NCI-H226 (cell line): ENCODE measurements at regions not wholly inside any gene's neighbourhood (a gene's known extent, or its start where the extent isn't known, plus 50 kb on each side); places are given as distances from the start of the nearest gene placed in this dataset.

Source experiments
- DNase-seq: peaks from one replicate; pipeline ENCODE4 v3.0.0-alpha.2; 2015

GRCh38 chr6:92942549-92942948 is 476.8 kb downstream of the EPHA7 start:
- no peak for DNase-seq

- no peak for DNase-seq
Observed at GRCh38 chr6:92934625-92935024, 484.7 kb downstream of the EPHA7 start.

DNA sequence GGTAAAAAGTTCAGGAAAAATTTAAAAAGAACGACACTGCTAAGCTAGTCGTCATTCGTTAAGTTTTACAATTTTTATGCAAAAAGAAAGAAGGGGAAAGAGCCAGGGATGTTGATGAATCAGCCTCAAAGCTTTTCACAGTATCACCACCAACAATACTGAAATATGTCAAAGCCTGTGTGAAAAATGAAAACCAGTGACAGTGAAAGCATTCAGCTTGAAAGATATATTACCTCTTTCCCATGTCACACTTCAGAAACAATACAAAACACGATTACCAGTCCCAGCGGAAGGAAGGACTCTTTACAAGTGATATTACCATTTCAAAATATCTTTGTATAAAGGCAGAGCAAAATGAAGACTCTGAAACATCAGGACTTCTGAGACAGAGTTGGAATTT is 489.2 kb downstream of the EPHA7 start:
- no peak for DNase-seq

- DNase-seq = no peak
Observed at GRCh38 chr6:92922216-92922806, 497.0 kb downstream of the EPHA7 start.

DNA sequence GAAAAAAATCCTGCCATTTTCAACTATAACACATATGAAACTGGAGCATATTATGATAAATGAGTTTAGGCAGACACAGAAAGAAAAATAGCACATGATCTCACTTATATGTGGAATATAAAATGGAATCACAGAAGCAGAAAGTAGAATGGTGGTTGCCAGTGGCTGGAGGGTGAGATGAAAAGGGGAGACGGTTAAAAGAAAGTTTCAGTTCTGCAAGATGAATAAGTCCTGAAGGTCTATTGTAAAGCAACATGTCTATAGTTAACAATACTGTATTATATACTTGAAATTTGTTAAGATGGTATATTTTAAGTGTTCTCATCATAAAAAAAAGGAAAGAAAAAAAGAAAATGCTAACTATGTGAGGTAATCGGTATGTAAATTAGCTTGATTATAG is 503.9 kb downstream of the EPHA7 start:
- DNase-seq = no peak

DNA sequence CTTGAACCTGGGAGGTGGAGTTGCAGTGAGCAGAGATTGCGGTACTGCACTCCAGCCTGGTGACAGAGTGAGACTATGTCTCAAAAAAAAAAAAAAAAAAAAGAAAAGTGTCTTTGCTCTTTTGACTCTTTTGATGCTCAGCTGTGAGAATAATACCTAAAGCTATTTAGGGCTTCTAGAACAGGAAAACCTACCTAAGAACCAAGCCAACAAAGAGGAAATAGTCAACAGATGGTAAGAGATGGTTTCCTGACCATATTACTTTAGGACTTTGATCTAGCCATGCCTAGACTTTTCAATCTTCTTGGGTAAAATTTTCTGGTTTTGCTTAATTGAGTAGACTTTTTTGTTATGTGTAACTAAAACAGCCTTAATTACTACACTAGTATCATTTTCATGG is 508.1 kb downstream of the EPHA7 start:
- DNase-seq = no peak

DNA sequence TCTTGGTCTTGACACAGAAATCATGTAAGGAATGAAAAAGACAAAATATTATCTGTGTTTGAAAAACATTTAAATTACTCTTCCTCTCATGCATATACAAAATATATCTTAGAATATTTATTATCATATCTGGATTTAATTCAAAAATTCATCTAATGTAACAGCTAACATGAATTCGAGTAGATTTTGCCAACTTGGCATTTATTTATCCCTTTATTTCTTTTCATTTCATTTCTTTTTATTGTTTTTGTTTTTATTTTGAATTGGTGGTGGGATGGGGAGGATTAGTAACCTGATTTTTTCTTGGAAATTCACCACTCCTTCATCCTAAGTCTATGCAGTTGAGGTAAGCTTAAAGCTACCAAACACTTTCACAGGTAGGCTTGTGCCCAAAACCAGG is 508.7 kb downstream of the EPHA7 start:
- no peak for DNase-seq

DNA sequence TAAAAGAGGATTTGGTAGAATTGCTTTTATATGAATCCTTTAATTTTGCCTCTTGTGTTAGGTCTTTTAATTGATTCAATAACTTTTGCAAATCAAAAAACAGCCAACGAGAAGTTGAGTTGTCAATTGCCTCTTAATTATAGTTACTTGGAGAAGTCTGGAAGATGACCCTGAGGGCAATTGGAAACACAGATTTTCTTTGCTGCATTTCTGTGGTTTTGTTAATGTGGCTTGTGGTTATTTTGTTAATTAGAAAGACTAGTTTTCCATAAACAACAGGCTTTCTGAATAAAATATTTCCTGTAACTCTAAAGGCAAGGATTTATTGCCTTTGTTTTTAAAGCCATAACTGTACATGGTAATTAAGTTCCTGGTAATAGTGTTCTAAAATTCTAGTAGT is 513.0 kb downstream of the EPHA7 start:
- no peak for DNase-seq

- no peak for DNase-seq
Observed at GRCh38 chr6:92893741-92894140, 525.6 kb downstream of the EPHA7 start.

DNA sequence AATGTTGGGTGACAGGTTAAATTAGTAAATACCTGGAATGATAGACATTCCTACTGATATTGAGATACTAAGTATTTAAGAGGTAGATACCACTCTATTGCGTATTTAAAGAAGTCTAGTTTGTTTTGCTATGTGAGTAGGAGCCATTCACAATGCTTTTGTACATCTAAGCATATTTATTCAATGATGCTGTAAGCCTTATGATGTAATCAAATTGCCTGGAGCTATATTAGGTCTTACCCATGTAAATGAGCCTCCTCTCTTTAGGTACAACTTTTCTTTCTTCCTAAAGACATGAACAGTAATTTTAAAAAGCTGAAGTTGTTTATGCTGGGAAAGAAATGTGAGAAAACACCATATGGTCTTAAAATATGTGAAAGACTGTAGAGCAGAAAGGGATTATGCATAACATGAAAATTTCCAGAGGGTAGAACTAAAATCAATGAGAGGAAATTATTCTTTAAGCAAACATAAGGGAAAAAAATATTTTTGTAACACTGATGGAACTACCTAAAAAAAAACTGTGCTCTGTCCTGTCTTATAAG is 526.7 kb downstream of the EPHA7 start:
- no peak for DNase-seq

GRCh38 chr6:92888316-92888715 is 531.0 kb downstream of the EPHA7 start:
- no peak for DNase-seq

DNA sequence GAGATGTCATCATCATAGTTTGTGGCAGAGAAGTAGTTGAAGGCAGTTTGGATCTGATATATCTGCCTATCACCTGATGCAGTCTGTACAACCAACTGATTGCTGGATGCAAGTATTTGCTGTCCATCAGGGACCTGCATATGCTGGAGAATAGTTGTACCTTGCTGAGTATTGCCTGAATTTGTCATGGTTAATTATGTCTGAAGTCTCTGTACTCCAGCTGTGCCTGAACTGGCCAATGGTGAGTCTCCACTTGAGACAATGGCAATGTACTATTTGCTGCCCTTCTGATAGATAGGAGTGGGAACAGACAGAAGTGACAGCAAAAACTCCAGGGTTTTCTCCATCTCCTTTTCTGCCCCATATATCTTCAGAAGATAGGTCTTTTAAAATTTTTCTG is 531.5 kb downstream of the EPHA7 start:
- no peak for DNase-seq

DNA sequence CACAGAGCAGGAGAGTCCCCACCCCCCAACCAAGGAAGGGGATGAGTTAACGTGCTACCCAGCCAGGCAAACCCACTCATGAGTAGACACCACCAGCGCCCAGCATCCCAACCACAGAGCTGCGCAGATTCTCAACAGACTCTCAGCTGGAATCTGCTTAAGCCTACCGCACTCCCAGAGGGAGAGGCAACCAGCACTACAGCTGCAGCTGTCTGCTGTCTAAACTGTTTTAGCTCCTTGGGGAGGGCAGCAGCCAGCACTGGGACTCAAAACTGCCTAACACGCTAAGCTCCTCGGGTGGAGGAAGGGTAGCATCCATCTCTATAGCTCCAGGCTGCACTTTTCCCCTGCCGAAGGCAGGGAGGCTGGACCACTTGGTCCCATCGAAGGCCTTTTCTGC is 539.8 kb downstream of the EPHA7 start:
- no peak for DNase-seq

DNA sequence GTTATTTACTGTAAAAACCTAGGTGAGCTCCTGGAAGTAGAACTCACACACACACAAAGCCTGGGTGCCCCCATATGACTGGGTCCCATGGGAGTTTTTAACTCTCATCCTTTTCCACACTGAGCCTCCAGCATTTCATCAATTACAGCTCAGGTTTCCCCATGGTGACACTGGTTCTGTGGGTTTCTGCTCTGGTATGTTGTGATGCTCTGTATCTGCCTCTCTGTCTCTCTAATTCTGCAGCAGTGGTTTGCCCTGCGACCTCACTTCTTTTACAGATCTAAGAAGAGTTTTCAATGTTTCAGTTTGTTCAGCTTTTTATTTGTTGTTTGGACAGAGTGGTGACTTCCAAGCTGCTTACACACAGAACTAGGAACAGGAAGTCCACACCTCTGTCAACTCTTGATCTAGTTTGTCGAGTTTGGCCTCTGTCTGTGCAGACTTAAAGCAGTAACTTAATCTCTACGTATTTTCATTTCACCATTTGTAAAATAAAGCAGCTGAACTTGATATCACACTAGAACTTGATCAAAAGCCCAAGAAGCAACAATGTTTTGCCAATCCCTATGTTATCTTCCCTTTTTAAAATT is 554.3 kb downstream of the EPHA7 start:
- DNase-seq = no peak

GRCh38 chr6:92849636-92850035 is 569.7 kb downstream of the EPHA7 start:
- DNase-seq = no peak

DNA sequence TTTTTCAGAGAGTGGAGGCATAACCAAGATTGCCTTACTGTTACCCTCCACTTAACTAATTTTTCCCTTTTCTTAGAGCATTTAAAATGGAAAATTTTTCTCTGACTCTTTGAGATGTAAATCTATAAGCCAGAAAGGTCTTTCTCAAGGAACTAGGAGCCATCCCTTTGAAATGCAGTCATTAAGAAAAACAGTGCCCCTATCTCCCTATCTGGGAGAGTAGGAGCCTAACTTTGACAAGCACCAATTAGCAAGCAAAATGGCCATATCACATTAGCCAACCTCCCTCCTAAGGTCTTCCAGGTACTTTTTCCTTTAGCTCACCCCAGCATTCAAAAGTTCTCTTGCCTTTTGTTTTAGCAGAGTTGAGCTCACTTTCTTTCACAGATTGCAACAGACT is 570.5 kb downstream of the EPHA7 start:
- DNase-seq = no peak

DNA sequence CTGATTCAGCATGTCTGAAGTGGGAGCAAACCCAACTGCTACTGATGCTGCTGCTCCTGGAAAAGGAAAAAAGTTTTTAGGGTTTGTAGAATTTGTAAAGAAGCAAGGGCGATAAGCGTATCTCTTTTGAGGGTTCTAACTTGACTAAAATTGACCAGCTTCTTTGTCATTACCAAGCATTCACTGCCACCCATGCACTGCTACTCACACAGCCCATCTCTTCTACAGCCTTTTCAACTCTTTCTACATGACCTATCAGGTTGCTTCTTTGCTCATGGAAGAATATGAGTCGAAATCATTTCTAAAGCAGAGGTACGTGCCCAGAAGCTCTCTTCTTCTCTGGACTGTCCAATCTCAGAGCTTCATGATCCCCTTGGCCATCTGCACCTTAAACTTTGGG is 570.9 kb downstream of the EPHA7 start:
- no peak for DNase-seq

GRCh38 chr6:92847988-92848387 is 571.4 kb downstream of the EPHA7 start:
- DNase-seq = no peak

DNA sequence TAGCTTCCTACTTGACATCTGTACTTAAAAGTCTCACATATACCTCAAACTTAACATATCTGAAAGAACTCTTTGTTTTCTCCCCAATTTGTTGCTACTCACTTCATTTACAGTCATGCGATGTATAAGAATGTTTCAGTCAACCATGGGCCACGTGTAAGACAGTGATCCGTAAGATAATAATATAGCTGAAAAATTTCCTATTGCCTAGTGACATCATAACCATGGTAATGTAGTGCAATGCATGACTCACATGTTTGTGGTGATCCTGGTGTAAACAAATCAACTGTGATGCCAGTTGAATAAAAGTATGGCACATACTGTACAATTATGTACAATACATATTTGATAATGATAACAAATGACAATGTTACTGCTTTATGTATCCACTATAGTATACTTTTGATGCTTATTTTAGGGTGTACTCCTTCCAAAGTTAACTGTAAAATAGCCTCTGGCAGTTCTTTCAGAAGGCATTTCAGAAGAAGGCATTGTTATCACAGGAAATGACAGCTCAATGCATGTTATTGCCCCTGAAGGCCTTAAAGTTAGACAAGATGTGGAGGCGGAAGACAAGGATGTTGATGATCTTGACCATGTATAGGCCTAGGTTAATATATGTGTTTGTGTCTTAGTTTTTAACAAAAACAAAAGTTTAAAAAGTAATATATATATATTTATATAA is 579.0 kb downstream of the EPHA7 start:
- no peak for DNase-seq

DNA sequence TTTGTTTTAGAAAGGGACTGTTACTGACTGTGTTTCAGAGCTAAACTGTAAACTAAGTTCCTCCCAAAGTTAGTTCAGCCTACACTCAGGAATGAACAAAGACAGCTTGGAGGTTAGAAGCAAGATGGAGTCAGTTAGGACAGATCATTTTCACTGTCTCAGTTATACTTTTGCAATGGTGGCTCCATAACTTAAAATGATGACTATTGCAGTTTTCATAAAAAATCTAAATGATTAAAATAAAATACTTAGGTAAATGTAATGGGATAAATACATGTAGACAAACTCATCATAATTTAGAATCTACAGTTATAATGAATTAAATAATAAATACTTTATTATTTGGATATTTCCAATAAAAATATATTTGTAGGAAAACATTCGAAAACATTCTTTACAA is 590.6 kb downstream of the EPHA7 start:
- DNase-seq = no peak

GRCh38 chr6:92827104-92827503 is 592.3 kb downstream of the EPHA7 start:
- no peak for DNase-seq

DNA sequence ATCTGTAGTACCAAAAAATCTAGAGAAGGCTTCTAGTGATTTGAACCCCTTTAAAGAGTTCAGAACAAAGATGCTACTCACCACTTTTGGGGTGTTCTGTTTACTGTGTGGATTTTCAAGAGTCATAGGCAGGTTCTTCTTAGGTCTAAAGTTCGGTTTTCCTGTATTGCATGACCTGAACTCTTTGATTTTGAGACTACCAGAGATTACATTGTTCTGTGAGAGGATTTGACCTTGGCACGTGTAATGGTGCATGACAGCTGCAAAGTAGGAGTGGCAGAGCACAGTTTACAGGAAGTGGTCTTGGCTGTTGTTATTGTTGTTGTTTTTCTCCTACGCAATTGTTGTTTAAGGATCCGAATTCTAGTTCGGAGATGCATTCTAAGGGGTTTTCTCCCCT is 592.7 kb downstream of the EPHA7 start:
- no peak for DNase-seq

DNA sequence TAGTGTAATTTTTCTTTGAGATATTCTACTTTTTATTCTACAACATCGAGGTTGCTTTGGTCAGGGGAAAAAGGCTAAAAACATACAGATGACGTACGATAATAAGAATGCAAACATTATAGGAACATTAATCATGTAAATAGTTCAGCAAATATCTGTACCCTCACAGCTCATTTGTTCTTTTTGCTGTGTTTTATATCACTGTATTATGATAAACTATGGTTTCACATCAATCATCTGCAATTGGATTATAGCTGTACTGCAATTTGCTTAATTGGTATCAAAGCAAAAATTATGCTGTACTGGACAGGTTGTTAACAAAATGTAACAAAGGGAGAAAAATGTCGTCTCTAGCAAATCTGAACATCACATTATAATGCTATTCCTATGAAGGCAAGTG is 597.1 kb downstream of the EPHA7 start:
- no peak for DNase-seq

DNA sequence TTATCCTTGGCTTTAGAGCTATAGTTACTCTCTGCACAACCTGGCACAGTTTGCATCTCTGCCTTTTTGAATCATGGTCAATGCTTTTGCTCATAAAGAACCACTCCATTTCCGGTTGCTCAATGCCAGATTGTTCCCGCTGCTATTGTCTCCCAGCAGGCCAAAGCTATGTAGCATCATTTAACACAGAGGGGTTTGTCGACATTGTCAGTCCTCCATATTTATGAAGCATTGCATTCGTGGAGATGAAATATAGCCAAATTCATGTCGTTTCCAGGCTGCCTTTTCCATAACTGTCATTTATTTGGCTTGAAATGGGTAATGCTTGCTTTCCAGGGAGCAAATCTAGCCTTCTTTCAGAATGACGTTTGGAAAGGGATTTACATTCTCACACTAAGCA is 598.8 kb downstream of the EPHA7 start:
- DNase-seq = no peak

DNA sequence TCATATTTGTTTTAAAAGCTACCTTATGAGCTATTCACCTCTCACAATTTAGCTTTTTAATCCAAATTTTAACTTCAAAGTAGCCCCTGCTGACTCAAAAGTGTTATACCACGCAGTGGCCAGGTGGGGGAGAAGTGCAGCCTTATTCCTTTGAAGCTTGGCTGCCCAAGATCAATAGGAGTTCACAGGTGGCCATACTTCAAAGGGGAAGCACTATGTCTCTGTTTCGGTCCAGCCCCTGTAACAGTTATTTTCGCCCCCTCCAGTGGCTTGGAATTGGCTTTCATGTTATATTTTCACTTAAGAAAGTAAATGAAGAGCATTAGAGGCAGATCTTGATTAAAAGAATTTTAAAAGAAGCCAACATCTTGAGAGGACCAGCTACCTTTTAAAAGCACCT is 608.4 kb downstream of the EPHA7 start:
- DNase-seq = no peak
